T-cell (primary cell): ENCODE measurements at regions not wholly inside any gene's neighbourhood (a gene's known extent, or its start where the extent isn't known, plus 50 kb on each side); places are given as distances from the start of the nearest gene placed in this dataset.
"Not testable (repeated sequence)": the region's sequence is repeated elsewhere in the genome, so short reads cannot be mapped to it uniquely, and the experiment has no call there.

Experiments used
- ATAC-seq, 4 experiments: fragments of 200-7000 bp in 3 of 4; fragments of 150-1000 bp in 1 of 4; cut with Tn5 transposase; replicated peaks in 1 of 4; 1 replicate in 3 of 4; 2 replicates in 1 of 4; pipeline ENCODE4 v1.10.0; 2021; ENCODE audit warnings: moderate library complexity in 3 of 4, mild to moderate bottlenecking in 2 of 4, moderate number of reproducible peaks in 1 of 4
- CTCF ChIA-PET, 2 donors: fragments of 300-600 bp; sonication (Branson Sonifier 250); formaldehyde crosslinking; loops; one replicate each; lab custom pipeline; 2022; ENCODE audit warnings: antibody characterized with exemption in 2 of 2; lab: Charles Lee
- POLR2A ChIA-PET, 2 donors: fragments of 300-600 bp; sonication (Branson Sonifier 250); formaldehyde crosslinking; loops; one replicate each; lab custom pipeline; 2022; ENCODE audit warnings: antibody characterized with exemption in 2 of 2; lab: Charles Lee
- DNase-seq, 35 experiments: peaks; one replicate each; pipeline versions ENCODE4 v3.0.0 to v3.0.0-alpha.2; 2013 to 2023
- H3K27ac ChIP-seq: one replicate; pipeline ENCODE4 v1.5.1; 2013; ENCODE audit warnings: low read length
- H3K27me3 ChIP-seq, 2 experiments: replicated peaks in 1 of 2; 1 replicate in 1 of 2; 2 replicates in 1 of 2; pipeline versions ENCODE4 v1.6.1 to v1.7.0; 2013; ENCODE audit warnings: low read length in 1 of 2, mixed read lengths in 1 of 2; ENCODE audit not compliant: control insufficient read depth in 2 of 2, insufficient read depth in 2 of 2; ENCODE audit errors: extremely low read depth in 1 of 2
- H3K36me3 ChIP-seq, 2 donors: 1 replicate in 1 of 2; 2 replicates in 1 of 2; pipeline versions ENCODE4 v1.6.1 to v1.7.0; 2013; ENCODE audit warnings: low read length in 1 of 2; ENCODE audit not compliant: control insufficient read depth in 2 of 2, insufficient read depth in 1 of 2; ENCODE audit errors: extremely low read depth in 1 of 2
- H3K4me1 ChIP-seq, 2 experiments: 1 replicate in 1 of 2; 2 replicates in 1 of 2; pipeline versions ENCODE4 v1.6.1 to v1.7.0; 2013; ENCODE audit warnings: low read length in 2 of 2, mixed read lengths in 1 of 2; ENCODE audit not compliant: insufficient read depth in 2 of 2, control insufficient read depth in 1 of 2; ENCODE audit errors: extremely low read depth in 1 of 2
- H3K4me3 ChIP-seq, 2 donors: 1 replicate in 1 of 2; 2 replicates in 1 of 2; pipeline versions ENCODE4 v1.5.1 to v1.7.0; 2013; ENCODE audit warnings: mild to moderate bottlenecking in 2 of 2, low read length in 1 of 2, moderate library complexity in 1 of 2; ENCODE audit not compliant: control insufficient read depth in 1 of 2; ENCODE audit errors: extremely low read depth in 1 of 2
- H3K9me3 ChIP-seq: 2 replicates; pipeline ENCODE4 v1.7.0; 2013
- H3K27ac Mint-ChIP-seq, 2 donors: one replicate each; pipeline ENCODE4 v1.8.0; 2020 to 2021; ENCODE audit warnings: mild to moderate bottlenecking in 2 of 2, mixed read lengths in 2 of 2
- H3K27me3 Mint-ChIP-seq, 2 donors: one replicate each; pipeline ENCODE4 v1.8.0; 2021 to 2022; ENCODE audit warnings: mixed read lengths in 2 of 2
- H3K36me3 Mint-ChIP-seq: one replicate; pipeline ENCODE4 v1.8.0; 2021; ENCODE audit warnings: mixed read lengths
- H3K4me1 Mint-ChIP-seq, 3 donors: one replicate each; pipeline ENCODE4 v1.8.0; 2020 to 2022; ENCODE audit warnings: mixed read lengths in 3 of 3, mild to moderate bottlenecking in 1 of 3
- H3K4me3 Mint-ChIP-seq, 3 donors: one replicate each; pipeline ENCODE4 v1.8.0; 2020 to 2022; ENCODE audit warnings: mild to moderate bottlenecking in 3 of 3, mixed read lengths in 3 of 3, moderate library complexity in 3 of 3
- H3K9me3 Mint-ChIP-seq, 3 donors: one replicate each; pipeline ENCODE4 v1.8.0; 2020 to 2022; ENCODE audit warnings: mixed read lengths in 3 of 3
- WGBS: methylation state at CpG from one replicate; pipeline ENCODE4 v1.1.5; 2013; ENCODE audit warnings: missing lambda C conversion rate; ENCODE audit not compliant: insufficient coverage; 5-methylcytosine and 5-hydroxymethylcytosine counted together

GRCh38 chr3:80914854-80915253, 846.6 kb downstream of the GBE1 start:
- no peak overlapping the region for H3K4me3 Mint-ChIP-seq
- H3K36me3 ChIP-seq, result no peaks in the 10 kb centered on the region
- DNase-seq, result no peak
- no peaks in the 10 kb centered on the region for H3K27me3 ChIP-seq
- H3K27ac ChIP-seq, result no peak overlapping the region
- no peak overlapping the region for H3K4me3 ChIP-seq
- no peaks in the 10 kb centered on the region for H3K4me1 ChIP-seq
- H3K4me1 Mint-ChIP-seq, result no peaks in the 10 kb centered on the region
- ChIA-PET CTCF (no interaction called here), POLR2A (no interaction called here)
- no peak overlapping the region for H3K27ac Mint-ChIP-seq
- ATAC-seq, result no peak
- WGBS, result no CpG with 5 or more reads among the region's 4 CpGs
- H3K27me3 Mint-ChIP-seq, result no peaks in the 10 kb centered on the region
- H3K36me3 Mint-ChIP-seq, result no peaks in the 10 kb centered on the region
- peaks cover 2% of the 10 kb centered on the region for H3K9me3 ChIP-seq
- peaks cover 1 to 13% (median 7%) of the 10 kb centered on the region in 3 donors for H3K9me3 Mint-ChIP-seq

DNA sequence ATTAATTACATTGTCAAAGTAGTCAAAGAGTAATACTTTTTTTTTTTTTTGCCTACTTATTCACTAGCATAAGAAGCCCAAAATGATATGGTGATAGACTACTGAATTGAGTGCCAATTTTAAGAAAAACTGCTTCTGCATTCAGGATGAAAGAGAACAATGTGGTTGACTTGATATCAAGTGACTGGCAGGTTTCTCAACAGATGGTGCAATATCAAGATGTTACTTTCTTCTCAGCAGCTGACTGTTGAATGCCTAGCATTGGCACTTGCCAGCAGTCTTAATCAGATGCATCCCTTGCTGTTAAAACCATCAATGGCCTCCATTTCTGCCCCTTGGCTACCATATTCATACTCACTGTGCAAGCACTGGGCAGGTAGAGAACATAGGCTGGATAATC, 863.2 kb downstream of the GBE1 start:
- ChIA-PET CTCF (no interaction called here), POLR2A (no interaction called here)
- Histone ChIP-seq H3K27me3 (no peaks in the 10 kb centered on the region), H3K9me3 (peaks cover 5% of the 10 kb centered on the region), H3K4me3 (no peak overlapping the region), H3K27ac (no peak overlapping the region), H3K36me3 (no peaks in the 10 kb centered on the region), H3K4me1 (no peaks in the 10 kb centered on the region)
- Mint-ChIP-seq H3K27ac (no peak overlapping the region), H3K9me3 (peaks cover 4 to 18% (median 13%) of the 10 kb centered on the region in 3 donors), H3K4me1 (no peaks in the 10 kb centered on the region), H3K36me3 (no peaks in the 10 kb centered on the region), H3K4me3 (no peak overlapping the region), H3K27me3 (no peaks in the 10 kb centered on the region)
- ATAC-seq (no peak), DNase-seq (no peak)

DNA sequence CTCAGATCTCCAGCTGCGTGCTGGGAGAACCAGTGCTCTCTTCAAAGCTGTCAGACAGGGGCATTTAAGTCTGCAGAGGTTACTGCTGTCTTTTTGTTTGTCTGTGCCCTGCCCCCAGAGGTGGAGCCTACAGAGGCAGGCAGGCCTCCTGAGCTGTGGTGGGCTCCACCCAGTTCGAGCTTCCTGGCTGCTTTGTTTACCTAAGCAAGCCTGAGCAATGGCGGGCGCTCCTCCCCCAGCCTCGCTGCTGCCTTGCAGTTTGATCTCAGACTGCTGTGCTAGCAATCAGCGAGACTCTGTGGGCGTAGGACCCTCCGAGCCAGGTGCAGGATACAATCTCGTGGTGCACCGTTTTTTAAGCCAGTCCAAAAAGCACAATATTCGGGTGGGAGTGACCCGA, 864.4 kb downstream of the GBE1 start:
- CTCF ChIA-PET, result not testable (repeated sequence)
- no CpG with 5 or more reads among the region's 12 CpGs for WGBS

GRCh38 chr3:80890571-80890970, 870.9 kb downstream of the GBE1 start:
- Mint-ChIP-seq H3K4me3 (no peak overlapping the region), H3K27ac (no peak overlapping the region), H3K27me3 (no peaks in the 10 kb centered on the region), H3K4me1 (no peaks in the 10 kb centered on the region), H3K9me3 (peaks cover 13 to 31% (median 18%) of the 10 kb centered on the region in 3 donors), H3K36me3 (no peaks in the 10 kb centered on the region)
- Histone ChIP-seq H3K9me3 (peaks cover 2% of the 10 kb centered on the region), H3K27me3 (no peaks in the 10 kb centered on the region), H3K27ac (no peak overlapping the region), H3K36me3 (no peaks in the 10 kb centered on the region), H3K4me1 (no peaks in the 10 kb centered on the region), H3K4me3 (no peak overlapping the region)
- CTCF ChIA-PET, result no interaction called here
- DNase-seq (no peak), ATAC-seq (no peak)
- POLR2A ChIA-PET, result no interaction called here
- no CpG with 5 or more reads among the region's 2 CpGs for WGBS

More for the DNA sequence above, 864.4 kb downstream of the GBE1 start:
- H3K27ac Mint-ChIP-seq, H3K36me3 ChIP-seq, H3K4me1 ChIP-seq, H3K9me3 ChIP-seq, H3K4me1 Mint-ChIP-seq, H3K4me3 ChIP-seq, H3K4me3 Mint-ChIP-seq, ATAC-seq, H3K27ac ChIP-seq, H3K27me3 ChIP-seq, H3K36me3 Mint-ChIP-seq, DNase-seq, H3K27me3 Mint-ChIP-seq, POLR2A ChIA-PET: not testable (repeated sequence)
- H3K9me3 Mint-ChIP-seq, result peaks cover 4 to 18% (median 9%) of the 10 kb centered on the region in 3 donors

- ChIA-PET CTCF (no interaction called here), POLR2A (no interaction called here)
- H3K27ac ChIP-seq, result no peak overlapping the region
- H3K36me3 ChIP-seq, result no peaks in the 10 kb centered on the region
- Mint-ChIP-seq H3K9me3 (peaks cover 13 to 34% (median 18%) of the 10 kb centered on the region in 3 donors), H3K4me1 (no peaks in the 10 kb centered on the region), H3K27me3 (no peaks in the 10 kb centered on the region), H3K4me3 (no peak overlapping the region), H3K36me3 (no peaks in the 10 kb centered on the region), H3K27ac (no peak overlapping the region)
- no CpG with 5 or more reads among the region's 3 CpGs for WGBS
- DNase-seq (no peak), ATAC-seq (no peak)
- H3K4me1 ChIP-seq, result no peaks in the 10 kb centered on the region
- H3K9me3 ChIP-seq, result peaks cover 5% of the 10 kb centered on the region
- no peaks in the 10 kb centered on the region for H3K27me3 ChIP-seq
- H3K4me3 ChIP-seq, result no peak overlapping the region
These were observed 871.9 kb downstream of the GBE1 start for GRCh38 chr3:80889535-80889934.

GRCh38 chr3:80870476-80871041, 890.9 kb downstream of the GBE1 start:
- CTCF ChIA-PET, result no interaction called here
- POLR2A ChIA-PET, result no interaction called here
- 95% methylated on average over 4 of the region's 4 CpGs for WGBS

DNA sequence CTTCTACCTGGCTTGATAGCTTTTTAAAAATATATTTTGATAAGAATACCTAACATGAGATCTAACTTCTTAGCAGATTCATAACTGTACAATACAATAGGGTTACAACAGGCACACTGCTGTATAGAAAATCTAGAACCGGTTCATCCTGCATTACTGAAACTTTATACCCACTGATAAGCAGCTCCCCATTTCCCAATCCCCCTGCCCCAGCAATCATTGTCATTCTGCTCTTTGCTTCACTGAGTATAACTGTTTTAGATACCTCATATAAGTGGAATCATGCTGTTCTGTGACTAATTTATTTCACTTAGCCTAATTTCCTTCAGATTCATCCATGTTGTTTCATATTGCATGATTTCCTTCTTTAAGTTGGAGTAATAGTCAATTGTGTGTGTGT, 906.0 kb downstream of the GBE1 start:
- no peaks in the 10 kb centered on the region for H3K27me3 Mint-ChIP-seq
- no peaks in the 10 kb centered on the region for H3K36me3 Mint-ChIP-seq
- Histone ChIP-seq H3K27me3 (no peaks in the 10 kb centered on the region), H3K27ac (no peak overlapping the region), H3K36me3 (no peaks in the 10 kb centered on the region), H3K9me3 (no peaks in the 10 kb centered on the region), H3K4me1 (no peaks in the 10 kb centered on the region), H3K4me3 (no peak overlapping the region)
- CTCF ChIA-PET, result no interaction called here
- no peaks in the 10 kb centered on the region for H3K4me1 Mint-ChIP-seq
- H3K4me3 Mint-ChIP-seq, result no peak overlapping the region
- WGBS, result 80% methylated on average over 1 of the region's 1 CpG
- no peak for DNase-seq
- POLR2A ChIA-PET, result no interaction called here
- peaks cover 8 to 18% (median 16%) of the 10 kb centered on the region in 3 donors for H3K9me3 Mint-ChIP-seq
- ATAC-seq, result no peak
- H3K27ac Mint-ChIP-seq, result no peak overlapping the region

More at GRCh38 chr3:80870476-80871041, 890.9 kb downstream of the GBE1 start:
- no peaks in the 10 kb centered on the region for H3K4me1 Mint-ChIP-seq
- H3K27me3 Mint-ChIP-seq, result no peaks in the 10 kb centered on the region
- H3K36me3 Mint-ChIP-seq, result no peaks in the 10 kb centered on the region
- Histone ChIP-seq H3K27me3 (no peaks in the 10 kb centered on the region), H3K4me1 (no peaks in the 10 kb centered on the region), H3K36me3 (no peaks in the 10 kb centered on the region), H3K9me3 (no peaks in the 10 kb centered on the region), H3K27ac (no peak overlapping the region), H3K4me3 (no peak overlapping the region)
- DNase-seq (no peak), ATAC-seq (no peak)
- H3K4me3 Mint-ChIP-seq, result no peak overlapping the region
- H3K27ac Mint-ChIP-seq, result no peak overlapping the region
- peaks cover 9 to 25% (median 20%) of the 10 kb centered on the region in 3 donors for H3K9me3 Mint-ChIP-seq
